Lung (tissue), 11 donors: ENCODE measurements at regions not wholly inside any gene's neighbourhood (a gene's known extent, or its start where the extent isn't known, plus 50 kb on each side); places are given as distances from the start of the nearest gene placed in this dataset.

Experiments used
- ATAC-seq: fragments of 200-7000 bp; cut with Tn5 transposase; one replicate; pipeline ENCODE4 v1.9.1; 2020; ENCODE audit warnings: moderate number of reproducible peaks; ENCODE audit not compliant: insufficient read depth, low FRiP score
- DNase-seq, 3 donors: peaks; one replicate each; pipeline ENCODE4 v3.0.0-alpha.2; 2013 to 2017
- H3K27ac ChIP-seq, 2 donors: one replicate each; pipeline ENCODE4 v1.5.1; 2013; ENCODE audit warnings: mild to moderate bottlenecking in 2 of 2, moderate library complexity in 2 of 2, control low read depth in 1 of 2, inconsistent platforms in 1 of 2, low read depth in 1 of 2, low read length in 1 of 2
- H3K27me3 ChIP-seq, 3 donors: one replicate each; pipeline ENCODE4 v1.5.1; 2013; ENCODE audit warnings: low read length in 2 of 3; ENCODE audit not compliant: control insufficient read depth in 3 of 3, insufficient read depth in 3 of 3
- H3K36me3 ChIP-seq, 4 donors: one replicate each; pipeline ENCODE4 v1.5.1; 2013; ENCODE audit warnings: low read length in 4 of 4, mild to moderate bottlenecking in 1 of 4, moderate library complexity in 1 of 4; ENCODE audit not compliant: control insufficient read depth in 4 of 4, insufficient read depth in 4 of 4
- H3K4me1 ChIP-seq, 5 donors: one replicate each; pipeline ENCODE4 v1.5.1; 2013; ENCODE audit warnings: low read length in 5 of 5, mild to moderate bottlenecking in 2 of 5, moderate library complexity in 1 of 5; ENCODE audit not compliant: control insufficient read depth in 5 of 5, insufficient read depth in 5 of 5
- H3K4me3 ChIP-seq: one replicate; pipeline ENCODE4 v1.5.1; 2013; ENCODE audit warnings: mild to moderate bottlenecking, control low read depth, moderate library complexity
- H3K9ac ChIP-seq, 2 donors: one replicate each; pipeline ENCODE4 v1.5.1; 2013; ENCODE audit warnings: low read length in 2 of 2, control low read depth in 1 of 2; ENCODE audit not compliant: insufficient read depth in 1 of 2
- H3K9me3 ChIP-seq, 4 donors: one replicate each; pipeline ENCODE4 v1.5.1; 2013; ENCODE audit warnings: low read length in 3 of 4, mild to moderate bottlenecking in 1 of 4, moderate library complexity in 1 of 4; ENCODE audit not compliant: control insufficient read depth in 4 of 4, insufficient read depth in 3 of 4
- WGBS, 2 donors: extraction: QIAGEN DNeasy Blood & Tissue Kit; methylation state at CpG; one replicate each; pipeline ENCODE4 v1.1.7; 2013; 5-methylcytosine and 5-hydroxymethylcytosine counted together
- TF ChIP-seq, protein P1 (sequence below): IDR thresholded peaks from 2 replicates; pipeline ENCODE4 v1.5.1; 2012; ENCODE audit warnings: mild to moderate bottlenecking; ENCODE audit errors: control extremely low read depth, extremely low read depth
- donor health status: control.
- donor health status: control.
- donor health status: Bipolar disorder and iron deficiency.
- donor health status: healthy.
- donor health status: DM: yes; HTN: yes; CAD: no.

DNA sequence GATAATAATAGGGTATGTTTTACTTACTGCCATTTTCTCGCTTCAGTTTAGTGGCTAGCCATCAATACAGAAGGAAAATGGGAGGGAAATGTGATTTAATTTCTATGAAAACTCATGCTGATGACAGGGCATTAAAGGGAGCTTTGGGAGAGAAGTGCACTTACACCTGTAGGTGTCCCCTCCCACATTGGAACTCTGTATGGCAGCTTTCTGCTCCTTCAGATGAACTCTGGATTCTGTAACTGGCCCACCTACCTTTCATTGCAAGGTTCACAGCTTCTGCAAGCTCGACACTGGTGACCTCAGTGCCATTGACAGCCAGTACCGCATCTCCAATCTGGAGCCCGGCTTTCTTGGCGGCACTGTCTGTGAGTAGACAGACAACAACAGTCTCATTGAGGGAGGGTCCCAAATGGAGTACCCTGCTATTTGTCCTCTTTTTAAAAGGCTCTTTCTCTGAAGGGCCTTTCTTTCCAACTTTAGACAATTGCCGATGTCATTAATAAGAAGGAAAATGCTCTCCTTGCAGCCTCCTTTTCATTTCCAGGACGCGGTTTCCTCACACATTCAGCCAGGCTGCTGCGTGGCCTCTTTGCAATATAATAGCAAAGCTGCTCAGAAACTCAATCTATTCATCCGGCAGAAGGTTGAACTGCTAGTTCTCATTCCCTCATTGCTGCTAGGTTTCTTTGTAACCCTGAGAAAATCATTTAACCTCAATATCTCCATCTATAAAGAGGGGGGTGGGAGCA is 63.6 kb downstream of the NUDT12 start:
- no peaks in the 10 kb centered on the region for H3K27me3 ChIP-seq
- no peaks in the 10 kb centered on the region for H3K9me3 ChIP-seq
- H3K4me3 ChIP-seq = no peak overlapping the region
- no peaks in the 10 kb centered on the region for H3K36me3 ChIP-seq
- H3K9ac ChIP-seq = no peak overlapping the region
- ATAC-seq (no peak), DNase-seq (no peak)
- TF ChIP-seq, protein P1, sequence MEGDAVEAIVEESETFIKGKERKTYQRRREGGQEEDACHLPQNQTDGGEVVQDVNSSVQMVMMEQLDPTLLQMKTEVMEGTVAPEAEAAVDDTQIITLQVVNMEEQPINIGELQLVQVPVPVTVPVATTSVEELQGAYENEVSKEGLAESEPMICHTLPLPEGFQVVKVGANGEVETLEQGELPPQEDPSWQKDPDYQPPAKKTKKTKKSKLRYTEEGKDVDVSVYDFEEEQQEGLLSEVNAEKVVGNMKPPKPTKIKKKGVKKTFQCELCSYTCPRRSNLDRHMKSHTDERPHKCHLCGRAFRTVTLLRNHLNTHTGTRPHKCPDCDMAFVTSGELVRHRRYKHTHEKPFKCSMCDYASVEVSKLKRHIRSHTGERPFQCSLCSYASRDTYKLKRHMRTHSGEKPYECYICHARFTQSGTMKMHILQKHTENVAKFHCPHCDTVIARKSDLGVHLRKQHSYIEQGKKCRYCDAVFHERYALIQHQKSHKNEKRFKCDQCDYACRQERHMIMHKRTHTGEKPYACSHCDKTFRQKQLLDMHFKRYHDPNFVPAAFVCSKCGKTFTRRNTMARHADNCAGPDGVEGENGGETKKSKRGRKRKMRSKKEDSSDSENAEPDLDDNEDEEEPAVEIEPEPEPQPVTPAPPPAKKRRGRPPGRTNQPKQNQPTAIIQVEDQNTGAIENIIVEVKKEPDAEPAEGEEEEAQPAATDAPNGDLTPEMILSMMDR = no peak
- H3K4me1 ChIP-seq = peaks cover 0 to 12% (median 0%) of the 10 kb centered on the region in 5 donors
- WGBS, 2 donors = 82 to 89% methylated on average over 10 of the region's 10 CpGs
- no peak overlapping the region for H3K27ac ChIP-seq

DNA sequence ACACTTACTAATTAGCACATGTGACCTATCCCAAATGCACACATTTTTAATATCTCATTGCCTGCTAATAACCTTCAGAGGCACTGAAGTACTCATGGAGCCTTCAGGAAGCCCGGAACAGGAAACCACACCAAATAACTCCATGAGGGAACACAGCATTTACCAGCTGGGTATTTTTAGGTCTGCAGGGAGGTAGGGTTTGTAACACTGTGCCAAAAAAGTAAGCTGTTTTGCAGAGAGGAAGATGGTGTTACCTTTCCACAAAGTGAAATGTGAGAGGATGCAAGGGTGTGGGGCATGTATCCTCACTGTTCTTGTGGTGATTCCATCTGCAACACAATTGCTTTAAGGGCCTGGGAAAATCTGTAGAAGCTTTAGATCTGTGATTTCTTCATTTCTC is 64.4 kb downstream of the NUDT12 start:
- DNase-seq (no peak), ATAC-seq (no peak)
- Histone ChIP-seq H3K9me3 (no peaks in the 10 kb centered on the region), H3K36me3 (no peaks in the 10 kb centered on the region), H3K4me1 (peaks cover 0 to 12% (median 0%) of the 10 kb centered on the region in 5 donors), H3K27ac (no peak overlapping the region), H3K4me3 (no peak overlapping the region), H3K27me3 (no peaks in the 10 kb centered on the region), H3K9ac (no peak overlapping the region)
- WGBS, 2 donors = 43 to 49% methylated on average over 1 of the region's 1 CpG
- TF ChIP-seq, protein P1 = no peak

DNA sequence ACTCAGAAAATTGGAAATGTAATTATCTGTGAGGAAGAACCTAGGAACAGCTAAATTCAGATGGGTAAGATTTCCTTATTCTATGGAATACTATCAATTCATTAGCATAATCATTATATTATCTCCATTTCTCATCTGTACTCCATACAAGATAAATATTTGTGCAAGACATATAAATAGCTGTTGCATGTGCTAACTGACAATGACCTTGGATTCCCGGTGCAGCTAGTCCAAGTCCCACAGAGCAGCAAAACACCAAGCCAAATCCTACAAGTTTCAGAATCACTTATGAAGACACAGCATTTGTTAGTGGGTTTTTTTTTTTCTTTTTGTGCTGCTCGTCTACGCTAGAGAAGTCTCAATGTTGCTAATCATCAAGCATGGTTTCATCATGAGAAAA is 64.8 kb downstream of the NUDT12 start:
- H3K4me3 ChIP-seq = no peak overlapping the region
- TF ChIP-seq, protein P1 = no peak
- no peaks in the 10 kb centered on the region for H3K9me3 ChIP-seq
- H3K4me1 ChIP-seq = peaks cover 0 to 12% (median 0%) of the 10 kb centered on the region in 5 donors
- no peak for ATAC-seq
- no peak overlapping the region for H3K9ac ChIP-seq
- no peak for DNase-seq
- H3K27ac ChIP-seq = no peak overlapping the region
- no peaks in the 10 kb centered on the region for H3K27me3 ChIP-seq
- no peaks in the 10 kb centered on the region for H3K36me3 ChIP-seq
- WGBS, 2 donors = 59 to 70% methylated on average over 3 of the region's 3 CpGs
